ENCODE measurements at regions not wholly inside any gene's neighbourhood (a gene's known extent, or its start where the extent isn't known, plus 50 kb on each side); places are given as distances from the start of the nearest gene placed in this dataset.
"Not testable (repeated sequence)": the region's sequence is repeated elsewhere in the genome, so short reads cannot be mapped to it uniquely, and the experiment has no call there.

DNA sequence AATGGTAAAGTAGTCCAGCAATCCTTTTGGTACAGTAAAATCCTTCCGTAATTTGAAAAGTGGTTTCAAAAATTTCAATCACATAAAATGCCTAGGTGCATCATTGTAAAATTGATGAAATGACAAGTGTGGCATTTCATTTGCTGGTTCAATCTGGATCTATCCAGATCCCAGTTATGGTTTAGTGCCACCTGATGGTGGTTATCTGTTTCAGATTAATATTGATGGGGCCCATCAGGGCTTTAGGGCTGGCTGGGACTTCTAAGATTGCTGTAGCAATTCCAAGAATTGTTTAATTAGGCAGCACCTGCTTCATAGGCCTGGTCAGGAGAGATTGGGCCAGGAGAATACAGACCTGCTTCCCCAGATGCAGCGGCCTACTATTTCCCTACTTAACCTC, 55.5 kb upstream of the PIK3C3 start:
- no peak for DNase-seq (ENCODE audit: low spot score)

DNA sequence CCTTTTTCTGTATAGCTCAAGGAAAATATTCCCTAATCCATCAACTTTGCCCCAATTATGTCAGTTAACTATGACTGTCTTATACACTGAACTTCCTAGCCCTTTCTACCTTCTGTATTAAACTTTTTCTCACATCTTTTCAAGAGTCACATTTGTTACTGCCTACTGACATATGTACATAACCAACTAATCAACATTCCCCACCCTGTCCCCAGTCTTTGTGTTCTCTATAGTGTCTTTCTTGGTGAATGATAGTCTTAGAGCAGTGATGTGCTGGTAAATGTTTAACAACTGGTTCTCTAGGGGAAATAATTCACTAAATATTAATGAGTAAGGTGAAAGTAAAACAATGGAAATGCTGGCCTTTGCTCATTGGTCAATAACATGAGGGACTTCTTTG, 61.6 kb upstream of the PIK3C3 start:
- no peak for DNase-seq (ENCODE audit: low spot score)

DNA sequence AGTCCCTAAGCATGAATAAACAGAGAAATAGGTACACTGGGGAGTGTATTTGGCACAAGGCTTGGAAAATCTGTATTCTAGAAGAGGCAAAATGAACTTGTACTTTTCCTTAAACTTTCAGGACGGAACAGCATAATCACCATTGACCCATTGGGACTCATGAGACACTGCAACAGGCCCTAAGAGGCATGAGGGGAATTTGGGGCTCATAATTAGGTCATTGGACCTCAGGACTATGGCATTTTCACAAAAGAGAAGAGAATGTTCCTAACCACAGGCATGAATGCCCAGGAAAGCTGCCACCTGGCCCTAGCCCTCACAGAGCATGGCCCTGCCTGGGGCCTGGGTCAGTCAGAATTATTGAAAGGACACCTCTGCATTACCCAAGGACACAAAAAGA, 67.9 kb upstream of the PIK3C3 start:
- DNase-seq (ENCODE audit: low spot score) = no peak

DNA sequence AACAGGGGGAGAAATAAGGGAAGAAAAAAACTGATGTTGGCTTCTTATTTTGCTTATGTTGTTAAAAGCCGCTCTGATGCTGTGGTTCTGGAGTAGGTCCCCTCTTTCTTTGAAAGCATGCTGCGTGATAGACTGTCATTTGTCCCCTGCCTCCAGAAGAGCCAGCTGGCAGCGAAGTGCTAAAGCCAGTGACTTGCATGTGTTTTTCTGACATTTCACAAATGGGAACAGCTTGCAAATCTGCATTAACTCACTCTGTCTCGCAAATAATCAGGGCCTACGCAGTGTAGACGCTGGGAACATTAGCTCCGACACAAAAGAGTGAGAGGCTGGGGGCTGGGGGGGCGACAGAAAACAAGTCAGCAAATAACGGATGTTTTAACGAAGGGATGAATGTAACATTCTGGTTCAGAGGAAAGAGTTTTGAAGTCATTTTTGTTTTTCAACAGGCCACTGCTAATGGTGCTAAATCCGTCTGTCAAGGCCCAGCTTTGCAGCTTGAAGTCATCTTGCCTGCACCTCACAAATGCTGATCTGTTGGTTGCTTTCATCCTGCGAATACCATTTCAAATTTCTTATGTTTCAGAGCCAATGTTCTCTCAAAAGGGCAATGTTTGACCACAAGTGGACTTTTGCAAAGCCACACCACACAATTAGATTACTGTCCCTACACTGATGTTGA, 68.8 kb upstream of the PIK3C3 start:
- DNase-seq (ENCODE audit: low spot score) = no peak

DNA sequence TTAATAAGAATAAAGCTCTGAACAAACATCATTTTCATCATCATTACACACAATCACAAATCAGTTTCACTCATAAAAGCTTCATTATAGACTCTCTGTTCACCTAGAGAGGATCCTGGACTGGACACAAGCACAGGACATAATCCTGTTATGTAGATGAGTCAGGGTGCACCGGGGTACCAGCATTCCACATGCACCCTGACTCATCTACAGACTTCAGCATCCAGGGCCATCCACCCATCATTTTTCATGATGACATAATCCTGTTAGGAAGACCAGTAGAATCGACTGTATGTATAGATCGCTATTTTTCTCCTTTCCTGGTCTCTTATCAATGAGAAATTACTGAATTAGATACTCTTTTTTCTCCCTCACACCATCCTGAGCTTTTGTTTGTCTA, 73.7 kb upstream of the PIK3C3 start:
- peak; percentile 86 for DNase-seq (ENCODE audit: low spot score)

DNA sequence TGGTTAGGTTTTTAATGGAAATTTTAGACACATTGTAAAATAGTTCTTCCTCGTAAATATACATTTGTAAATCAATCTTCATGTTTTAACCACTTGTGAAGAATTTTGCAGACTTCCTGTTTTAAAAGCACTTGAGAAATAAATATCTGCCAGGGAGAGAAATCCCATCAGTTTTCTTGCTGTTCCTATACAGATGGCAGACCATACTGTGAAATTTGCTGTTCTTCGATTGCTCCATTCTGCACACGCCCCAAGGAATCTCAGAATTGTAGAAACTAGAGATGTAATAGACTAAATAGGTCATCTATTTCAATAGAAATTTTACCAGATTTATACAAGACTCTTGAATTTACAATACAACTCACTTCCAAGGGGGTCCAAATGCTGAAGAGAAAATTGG, 75.8 kb upstream of the PIK3C3 start:
- DNase-seq (ENCODE audit: low spot score) = no peak

DNA sequence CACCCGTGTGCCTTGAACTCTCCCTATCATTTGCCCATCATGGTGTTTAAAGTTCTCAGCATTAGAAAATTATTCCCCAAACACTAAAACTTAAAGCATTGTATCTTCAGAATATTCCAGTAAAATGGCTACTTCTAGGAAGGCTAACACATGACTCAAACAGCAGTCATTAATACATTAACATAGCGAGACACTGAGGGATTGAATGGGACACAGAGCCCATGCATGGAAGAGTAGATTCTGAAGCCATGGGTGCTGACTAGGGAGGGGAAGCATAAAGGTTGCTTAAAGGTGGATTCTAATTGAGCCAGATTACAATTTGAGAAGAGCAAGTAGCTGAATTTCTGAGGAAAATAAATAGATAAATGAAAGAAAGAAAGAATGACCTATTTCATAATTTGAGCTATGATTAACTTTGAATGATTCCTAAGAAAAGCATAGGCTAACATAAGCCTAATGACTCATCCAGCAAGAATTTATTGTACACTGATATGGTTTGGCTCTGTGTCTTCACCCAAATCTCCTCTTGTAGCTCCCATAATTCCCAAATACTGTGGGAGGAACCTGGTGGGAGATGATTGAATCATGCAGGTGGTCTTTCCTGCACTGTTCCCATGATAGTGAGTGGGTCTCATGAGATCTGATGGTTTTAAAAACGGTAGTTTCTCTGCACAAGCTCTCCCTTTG, 79.8 kb upstream of the PIK3C3 start:
- DNase-seq (ENCODE audit: low spot score) = peak; percentile 69

DNA sequence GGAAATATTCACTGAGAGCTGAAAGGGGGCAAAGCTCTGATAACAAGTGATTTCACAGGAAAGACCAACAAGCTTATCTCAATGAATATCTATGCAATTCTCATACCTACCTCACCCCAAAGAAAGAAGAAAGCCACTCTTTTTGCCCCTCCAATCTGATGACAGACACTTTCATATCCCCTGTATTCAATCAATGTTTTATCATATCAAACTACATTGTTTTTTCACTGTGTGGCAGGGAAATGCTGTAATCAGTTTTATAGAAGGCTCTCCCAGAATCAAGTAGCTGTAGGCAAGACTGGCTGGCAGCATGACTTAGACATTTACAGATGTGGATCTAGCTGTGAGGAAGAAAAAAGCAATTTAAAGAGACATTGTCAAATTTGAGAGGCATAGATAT, 81.3 kb upstream of the PIK3C3 start:
- DNase-seq (ENCODE audit: low spot score) = no peak

DNA sequence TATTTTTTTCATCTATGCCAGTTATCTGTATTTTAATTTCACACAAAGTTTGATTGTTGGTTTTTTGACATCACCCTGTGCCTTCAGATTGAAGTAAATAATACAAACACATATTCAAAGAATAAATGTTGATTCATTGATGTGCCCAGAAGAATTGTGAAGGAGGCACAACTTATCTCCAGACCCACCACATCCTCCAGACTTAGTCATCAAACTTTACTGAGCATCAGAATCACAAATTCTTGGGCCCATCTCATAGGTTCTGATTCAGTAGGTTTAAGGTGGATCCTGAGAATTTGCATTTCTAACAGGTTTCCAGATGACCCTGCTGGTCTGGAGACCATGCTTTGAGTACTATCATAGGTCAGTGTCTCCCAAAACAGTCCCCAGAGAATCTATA, 82.8 kb upstream of the PIK3C3 start:
- no peak for DNase-seq (ENCODE audit: low spot score)

DNA sequence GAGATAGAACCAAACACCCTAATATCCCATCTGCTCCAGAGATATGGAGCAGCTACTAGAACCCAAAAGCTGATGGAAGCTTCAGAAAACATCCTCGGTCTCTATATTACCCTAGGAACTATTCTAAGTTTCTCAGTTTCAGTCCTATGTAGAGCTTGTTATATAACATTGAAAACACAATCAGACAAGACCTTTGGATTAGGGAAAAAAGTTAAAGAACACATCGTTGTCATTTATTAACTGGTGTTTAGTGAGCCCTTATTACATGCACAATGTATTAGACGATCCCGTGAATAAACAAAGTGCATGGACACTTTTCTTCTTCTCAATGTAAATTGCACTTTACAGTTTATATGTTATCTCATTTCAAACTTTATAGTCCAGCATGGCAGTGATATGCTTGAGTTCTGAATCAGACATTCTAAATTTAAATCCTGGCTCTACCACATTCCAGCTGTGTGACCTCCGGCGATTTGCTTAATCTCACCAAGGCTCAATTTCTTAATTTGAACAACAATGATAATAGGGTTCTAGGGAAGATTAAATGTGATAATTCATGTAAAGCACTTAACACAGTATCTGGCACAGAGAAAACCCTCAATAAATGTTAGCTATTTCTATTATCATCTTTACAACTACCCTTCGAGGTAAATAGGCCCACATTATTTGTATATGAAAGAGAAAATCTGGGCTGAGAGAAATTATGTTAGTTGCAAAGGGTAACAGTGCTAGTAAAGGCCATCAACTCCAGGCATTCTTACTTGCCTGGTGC, 83.6 kb upstream of the PIK3C3 start:
- peak; percentile 14 for DNase-seq (ENCODE audit: low spot score)

DNA sequence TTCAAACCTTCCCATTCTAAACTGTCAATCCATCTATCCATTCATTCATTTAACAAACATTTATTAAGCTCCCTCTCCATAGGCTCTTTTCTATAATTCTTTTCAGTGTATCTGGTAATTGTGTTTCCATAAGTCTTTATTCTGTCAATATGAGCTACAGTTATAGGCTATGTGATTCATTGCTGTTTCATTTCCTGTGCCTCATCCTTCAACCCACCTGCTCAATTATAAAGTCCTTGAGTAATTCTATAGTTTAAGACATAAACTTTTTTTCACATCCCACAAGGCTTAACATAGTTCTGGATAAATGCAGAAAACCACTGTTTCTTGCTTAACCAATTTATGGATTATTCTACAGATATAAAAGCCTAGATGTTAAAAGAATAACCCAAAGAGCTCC, 84.2 kb upstream of the PIK3C3 start:
- peak; percentile 57 for DNase-seq (ENCODE audit: low spot score)

DNA sequence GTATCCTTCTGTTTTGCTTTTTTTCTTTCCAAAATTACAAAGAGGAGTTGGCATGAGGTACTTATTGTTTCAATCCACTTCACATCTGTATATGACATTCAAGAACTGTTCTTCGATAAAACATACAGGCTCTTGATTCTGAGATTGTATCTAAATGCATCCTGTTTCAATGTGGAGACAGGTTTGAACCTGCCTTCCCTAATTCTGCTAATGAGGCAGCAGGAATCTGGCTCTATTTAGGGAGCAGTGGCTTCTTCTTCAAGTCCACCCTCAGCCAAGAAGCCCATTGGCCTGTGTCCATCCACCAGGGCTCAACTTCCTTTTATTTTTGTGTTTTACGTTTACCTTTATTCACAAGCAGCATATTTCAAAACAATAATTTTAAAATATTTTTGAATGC, 84.8 kb upstream of the PIK3C3 start:
- DNase-seq (ENCODE audit: low spot score) = no peak

DNA sequence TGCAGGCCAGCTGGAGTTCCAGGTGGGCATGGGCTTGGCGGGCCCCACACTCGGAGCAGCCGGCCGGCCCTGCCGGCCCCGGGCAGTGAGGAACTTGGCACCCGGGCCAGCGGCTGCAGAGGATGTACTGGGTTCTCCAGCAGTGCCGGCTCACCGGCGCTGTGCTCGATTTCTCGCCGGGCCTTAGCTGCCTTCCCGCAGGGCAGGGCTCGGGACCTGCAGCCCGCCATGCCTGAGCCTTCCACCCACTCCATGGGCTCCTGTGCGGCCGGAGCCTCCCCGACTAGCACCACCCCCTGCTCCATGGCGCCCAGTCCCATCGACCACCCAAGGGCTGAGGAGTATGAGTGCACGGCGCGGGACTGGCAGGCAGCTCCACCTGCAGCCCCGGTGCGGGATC, 89.2 kb upstream of the PIK3C3 start:
- not testable (repeated sequence) for DNase-seq (ENCODE audit: low spot score)

DNA sequence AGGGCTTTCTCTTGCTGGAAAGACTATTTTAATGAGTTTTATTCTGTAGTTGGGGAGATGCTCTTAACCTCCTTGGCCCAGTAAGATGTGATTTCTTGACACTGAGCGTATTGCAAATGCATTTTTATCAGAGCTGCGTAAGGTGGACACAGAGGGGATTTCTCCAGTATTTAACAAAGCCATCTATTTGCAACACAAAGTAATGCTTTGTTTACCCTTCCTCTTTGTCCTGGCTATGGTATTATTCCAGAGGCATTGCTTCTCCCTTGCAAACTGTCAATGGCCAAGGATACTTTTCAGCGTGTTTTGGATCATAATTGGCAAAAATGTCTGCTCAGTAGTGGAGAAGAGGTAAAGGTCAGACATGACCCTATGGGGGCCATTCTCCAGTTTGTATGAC, 90.8 kb upstream of the PIK3C3 start:
- no peak for DNase-seq (ENCODE audit: low spot score)

DNA sequence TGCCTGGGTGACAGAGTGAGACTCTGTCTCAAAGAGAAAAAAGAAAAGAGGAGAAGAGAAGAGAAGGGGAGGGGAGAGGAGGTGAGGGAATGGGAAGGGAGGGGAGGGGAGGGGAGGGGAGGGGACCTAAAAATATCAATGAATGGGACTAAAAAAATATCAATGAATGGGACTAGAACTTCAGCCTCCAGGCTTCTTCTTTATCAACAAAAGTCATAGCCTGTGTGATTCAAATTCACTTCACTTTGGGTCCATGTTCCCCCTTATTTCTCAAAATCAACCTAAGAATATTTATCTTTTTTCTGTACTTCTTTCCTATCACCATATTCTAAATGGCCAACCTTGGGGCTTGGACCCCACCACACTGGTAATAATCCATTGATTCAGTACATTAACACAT, 92.1 kb upstream of the PIK3C3 start:
- no peak for DNase-seq (ENCODE audit: low spot score)

DNA sequence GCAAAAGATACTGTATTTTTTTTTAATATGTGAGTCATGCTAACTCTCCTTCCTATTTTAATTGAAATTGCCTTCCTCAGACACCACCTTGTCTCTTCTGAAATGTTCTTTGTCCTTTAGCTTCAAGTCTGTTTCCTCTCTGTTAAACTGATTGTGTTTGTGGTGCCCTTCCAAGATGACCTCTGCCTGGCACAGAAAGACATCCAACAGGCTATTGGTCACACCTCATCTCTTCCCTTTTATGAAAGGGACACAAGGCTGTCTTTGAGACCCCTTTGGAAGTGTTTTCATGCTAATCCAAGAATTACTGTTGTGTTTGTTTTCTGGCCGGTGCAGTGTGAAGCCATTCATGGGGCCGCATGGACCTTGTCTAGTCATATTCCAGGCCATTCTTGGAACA, 94.0 kb upstream of the PIK3C3 start:
- no peak for DNase-seq (ENCODE audit: low spot score)

DNA sequence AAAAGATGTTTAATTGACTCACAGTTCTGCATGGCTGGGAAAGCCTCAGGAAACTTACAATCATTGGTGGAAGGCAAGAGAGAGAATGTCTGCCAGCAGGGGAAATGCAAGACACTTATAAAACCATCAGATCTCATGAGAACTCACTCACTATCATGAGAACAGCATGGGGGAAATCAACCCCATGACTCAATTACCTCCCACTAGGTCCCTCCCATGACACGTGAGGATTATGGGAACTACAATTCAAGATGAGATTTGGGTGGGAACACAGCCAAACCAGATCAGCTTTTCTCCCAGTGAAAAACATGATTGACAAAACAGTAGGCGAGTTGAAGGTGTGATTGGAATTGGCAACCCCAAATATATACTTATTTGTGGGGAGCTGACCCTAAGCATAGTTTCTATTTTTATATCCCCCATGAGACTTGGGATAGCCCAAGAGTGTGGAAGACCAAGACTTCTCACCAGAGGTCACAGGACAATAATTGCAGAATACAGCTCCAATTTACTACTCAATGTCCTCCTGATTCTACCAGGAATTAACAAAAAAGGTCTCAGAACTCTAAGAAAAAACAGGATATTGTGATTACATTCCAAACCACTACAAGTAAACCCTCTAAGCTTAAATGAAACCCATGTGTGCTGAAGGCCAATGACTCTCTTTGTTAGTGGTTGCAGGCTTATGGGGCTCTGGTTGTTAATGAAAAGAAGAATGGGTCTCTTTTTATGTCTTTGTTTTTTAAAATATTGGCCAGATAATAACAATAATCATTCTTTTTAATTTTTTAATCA, 96.1 kb upstream of the PIK3C3 start:
- no peak for DNase-seq (ENCODE audit: low spot score)

DNA sequence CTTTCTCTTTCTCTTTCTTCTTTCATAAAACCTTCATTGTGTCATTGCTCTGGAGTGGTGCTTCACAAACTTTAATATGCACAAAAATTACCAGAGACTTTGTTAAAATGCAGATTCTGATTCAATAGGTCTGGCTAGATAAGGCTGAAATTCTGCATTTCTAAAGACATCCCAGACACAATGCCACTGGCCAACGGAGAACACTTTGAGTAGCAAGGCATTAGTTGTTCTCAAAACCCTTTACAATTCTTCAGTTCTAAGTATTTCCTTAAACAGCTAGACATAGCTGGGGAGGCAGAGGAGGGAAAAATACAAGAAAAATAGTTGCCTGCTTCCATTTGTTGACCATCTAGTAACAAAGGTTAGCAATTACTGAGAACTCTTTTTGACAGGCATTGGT, 101.8 kb upstream of the PIK3C3 start:
- DNase-seq (ENCODE audit: low spot score) = no peak

DNA sequence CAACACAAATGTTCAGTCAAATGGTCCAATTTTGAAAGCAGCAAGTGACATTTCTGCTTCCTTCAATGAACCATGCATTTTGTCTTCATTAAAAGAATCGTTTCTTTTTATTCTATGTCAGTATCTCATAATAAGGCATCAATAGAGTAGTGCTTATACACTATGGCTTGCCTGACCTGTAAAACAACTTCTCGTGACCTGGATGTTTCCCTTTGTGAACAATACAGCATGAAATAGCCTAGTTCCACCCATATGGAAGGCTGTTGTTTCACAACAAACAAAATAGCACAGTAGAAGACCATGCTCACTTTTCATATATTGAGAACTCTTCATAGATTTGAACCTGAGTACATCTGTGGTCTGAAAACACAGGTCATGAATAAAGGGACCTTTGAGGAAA, 104.3 kb upstream of the PIK3C3 start:
- DNase-seq (ENCODE audit: low spot score) = no peak

DNA sequence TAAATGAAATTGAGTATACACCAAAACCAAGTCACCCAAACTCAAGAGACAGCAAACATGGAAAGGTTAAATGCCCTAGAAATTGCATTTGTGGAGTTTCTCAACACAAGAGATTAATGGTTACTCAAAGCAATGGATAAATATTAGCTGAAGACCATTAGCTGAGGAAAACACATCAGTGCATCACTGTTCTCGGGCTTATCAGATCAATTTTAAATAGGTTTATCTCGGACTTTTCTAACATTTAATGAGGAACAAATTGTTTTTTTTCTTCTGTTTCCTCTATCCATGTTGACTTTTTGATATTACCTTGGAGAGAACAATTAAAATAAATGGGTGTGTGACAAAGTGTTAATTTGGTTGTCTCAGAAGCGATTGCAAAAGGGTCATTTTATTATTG, 105.4 kb upstream of the PIK3C3 start:
- no peak for DNase-seq (ENCODE audit: low spot score)

DNA sequence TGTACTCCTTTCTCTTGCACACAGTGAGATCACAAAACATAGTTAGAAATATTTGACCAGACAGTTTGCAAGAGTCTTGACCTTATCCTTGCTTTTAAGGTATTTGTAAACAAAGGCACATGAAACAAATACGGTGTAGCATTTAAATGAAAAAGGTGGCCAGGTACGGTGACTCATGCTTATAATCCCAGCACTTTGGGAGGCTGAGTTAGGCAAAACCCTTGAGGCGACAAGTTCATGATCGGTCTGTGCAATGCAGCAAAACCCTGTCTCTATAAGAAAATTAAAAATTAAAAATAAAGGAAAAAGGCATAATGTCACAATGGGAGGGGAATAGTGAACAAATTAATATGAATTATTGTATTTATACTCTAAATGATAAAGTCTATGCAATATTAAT, 109.5 kb upstream of the PIK3C3 start:
- no peak for DNase-seq (ENCODE audit: low spot score)

DNA sequence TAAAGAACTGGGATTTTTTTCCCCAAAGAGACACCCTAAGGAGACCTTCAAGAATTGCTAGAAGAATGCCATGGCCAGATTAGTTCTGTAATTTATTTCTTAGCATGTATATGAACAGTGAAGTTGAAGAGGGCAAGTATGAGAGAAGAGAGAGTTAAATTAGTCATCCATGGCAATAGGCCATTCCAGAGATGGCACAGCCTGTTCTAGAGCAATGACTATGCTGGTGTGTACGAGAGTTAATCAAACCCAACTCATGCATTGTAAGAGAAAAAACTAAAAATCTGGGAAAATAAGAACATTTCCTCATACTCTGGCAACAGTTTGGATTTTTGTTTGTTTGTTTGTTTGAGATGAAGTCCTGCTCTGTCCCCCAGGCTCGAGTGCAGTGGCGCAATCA, 112.1 kb upstream of the PIK3C3 start:
- DNase-seq (ENCODE audit: low spot score) = peak; percentile 5
